Testis (tissue), 2 donors: ENCODE measurements at regions not wholly inside any gene's neighbourhood (a gene's known extent, or its start where the extent isn't known, plus 50 kb on each side); places are given as distances from the start of the nearest gene placed in this dataset.

Source experiments
- DNase-seq: peaks from one replicate; pipeline ENCODE4 v3.0.0-alpha.2; 2019
- H3K27ac ChIP-seq, 2 donors: fragments of 200-600 bp; sonication (generic); one replicate each; pipeline ENCODE4 v1.5.1; 2019
- H3K27me3 ChIP-seq: fragments of 200-600 bp; sonication (generic); one replicate; pipeline ENCODE4 v1.5.1; 2019
- H3K36me3 ChIP-seq: fragments of 200-600 bp; sonication (generic); one replicate; pipeline ENCODE4 v1.5.1; 2017; ENCODE audit warnings: low read depth; ENCODE audit errors: missing control alignments
- H3K4me1 ChIP-seq: fragments of 200-600 bp; sonication (generic); one replicate; pipeline ENCODE4 v1.5.1; 2019
- H3K4me3 ChIP-seq, 2 donors: fragments of 200-600 bp; sonication (generic); one replicate each; pipeline ENCODE4 v1.5.1; 2017 to 2019
- H3K9me3 ChIP-seq: fragments of 200-600 bp; sonication (generic); one replicate; pipeline ENCODE4 v1.5.1; 2017
- CTCF ChIP-seq, 3 experiments: fragments of 450-650 bp in 2 of 3; fragments of 200-600 bp in 1 of 3; sonication (generic) in 1 of 3; IDR thresholded peaks; one replicate each; pipeline ENCODE4 v1.5.1; 2016 to 2019; ENCODE audit warnings: antibody characterized with exemption in 3 of 3, mild to moderate bottlenecking in 2 of 3, moderate library complexity in 1 of 3
- POLR2A ChIP-seq: fragments of 450-650 bp; IDR thresholded peaks from one replicate; pipeline ENCODE4 v1.6.1; 2017; ENCODE audit warnings: antibody characterized with exemption, mild to moderate bottlenecking, moderate library complexity
- WGBS, 2 donors: methylation state at CpG; one replicate each; pipeline ENCODE4 v1.1.5; 2018; 5-methylcytosine and 5-hydroxymethylcytosine counted together
- intact Hi-C: fragments of 100-400 bp; cut with DNase I; formaldehyde crosslinking; loops from one replicate; pipeline ENCODE4 v1.15.1; 2023; ENCODE audit warnings: low total_unique reads

GRCh38 chr3:55406696-55407425 lies 80.2 kb downstream of the WNT5A start:
- Histone ChIP-seq H3K4me1 (no peaks in the 10 kb centered on the region), H3K27ac (no peak overlapping the region), H3K4me3 (no peak overlapping the region), H3K9me3 (no peaks in the 10 kb centered on the region), H3K36me3 (no peaks in the 10 kb centered on the region), H3K27me3 (no peaks in the 10 kb centered on the region)
- intact Hi-C loops = no loop called here
- WGBS, 2 donors = 85 to 91% methylated on average over 2 of the region's 2 CpGs
- no peak for TF ChIP-seq POLR2A
- no peak for TF ChIP-seq CTCF (IDR thresholded peaks at IDR 0.05)
- DNase-seq = no peak

GRCh38 chr3:55405436-55405835 lies 81.7 kb downstream of the WNT5A start:
- intact Hi-C loops = no loop called here
- H3K36me3 ChIP-seq = no peaks in the 10 kb centered on the region
- H3K9me3 ChIP-seq = no peaks in the 10 kb centered on the region
- TF ChIP-seq POLR2A (no peak), CTCF (IDR thresholded peaks at IDR 0.05) (peak; percentile 33 to 56 (median 52))
- no peaks in the 10 kb centered on the region for H3K4me1 ChIP-seq
- no peaks in the 10 kb centered on the region for H3K27me3 ChIP-seq
- H3K27ac ChIP-seq = no peak overlapping the region
- no peak overlapping the region for H3K4me3 ChIP-seq
- DNase-seq = peak; percentile 73
- WGBS, 2 donors = 52 to 60% methylated on average over 8 of the region's 8 CpGs

- Histone ChIP-seq H3K27ac (no peak overlapping the region), H3K4me1 (no peaks in the 10 kb centered on the region), H3K9me3 (no peaks in the 10 kb centered on the region), H3K27me3 (no peaks in the 10 kb centered on the region), H3K36me3 (no peaks in the 10 kb centered on the region), H3K4me3 (no peak overlapping the region)
- TF ChIP-seq POLR2A = no peak
- TF ChIP-seq CTCF (IDR thresholded peaks at IDR 0.05) = no peak
- intact Hi-C loops = no loop called here
- 82 to 90% methylated on average over 4 of the region's 4 CpGs for WGBS, 2 donors
- no peak for DNase-seq
Measured at GRCh38 chr3:55402886-55403609, 84.1 kb downstream of the WNT5A start.

GRCh38 chr3:55380561-55380960 lies 106.5 kb downstream of the WNT5A start:
- no peak overlapping the region for H3K27ac ChIP-seq
- no peaks in the 10 kb centered on the region for H3K4me1 ChIP-seq
- no peaks in the 10 kb centered on the region for H3K36me3 ChIP-seq
- no peaks in the 10 kb centered on the region for H3K27me3 ChIP-seq
- intact Hi-C loops = no loop called here
- no peaks in the 10 kb centered on the region for H3K9me3 ChIP-seq
- H3K4me3 ChIP-seq = no peak overlapping the region
- no peak for TF ChIP-seq CTCF (IDR thresholded peaks at IDR 0.05)
- TF ChIP-seq POLR2A = no peak
- DNase-seq = no peak
